Dermis microvascular lymphatic vessel endothelial cell (primary cell): ENCODE measurements at regions not wholly inside any gene's neighbourhood (a gene's known extent, or its start where the extent isn't known, plus 50 kb on each side); places are given as distances from the start of the nearest gene placed in this dataset.

ENCODE experiments used
- DNase-seq, 2 donors: peaks; one replicate each; pipeline versions ENCODE4 v3.0.0 to v3.0.0-alpha.2; 2010; ENCODE audit warnings: low read depth in 2 of 2

- no peak for DNase-seq
These were observed 181.1 kb upstream of the UBL3 start for GRCh38 chr13:30031488-30031887.

GRCh38 chr13:30030141-30030750, 179.8 kb upstream of the UBL3 start:
- DNase-seq, result no peak

GRCh38 chr13:30027569-30028455, 177.4 kb upstream of the UBL3 start:
- no peak for DNase-seq

GRCh38 chr13:30026909-30027308, 176.5 kb upstream of the UBL3 start:
- DNase-seq, result no peak

- peak in 1 of 2 donors; percentile 21 for DNase-seq
These were observed 175.7 kb upstream of the UBL3 start for GRCh38 chr13:30026093-30026492.

GRCh38 chr13:30025351-30025750, 174.9 kb upstream of the UBL3 start:
- DNase-seq, result no peak

GRCh38 chr13:30024125-30024865, 173.9 kb upstream of the UBL3 start:
- no peak for DNase-seq

- no peak for DNase-seq
These were observed 172.9 kb upstream of the UBL3 start for GRCh38 chr13:30023196-30023895.

GRCh38 chr13:30022796-30023195, 172.4 kb upstream of the UBL3 start:
- DNase-seq, result no peak

GRCh38 chr13:30022256-30022655, 171.8 kb upstream of the UBL3 start:
- DNase-seq, result no peak

- DNase-seq, result no peak
These were observed 171.2 kb upstream of the UBL3 start for GRCh38 chr13:30021611-30022010.

GRCh38 chr13:30020726-30021312, 170.4 kb upstream of the UBL3 start:
- DNase-seq, result no peak

- DNase-seq, result no peak
These were observed 169.5 kb upstream of the UBL3 start for GRCh38 chr13:30019648-30020626.

- no peak for DNase-seq
These were observed 167.5 kb upstream of the UBL3 start for GRCh38 chr13:30017880-30018279.

GRCh38 chr13:30016398-30016797, 166.0 kb upstream of the UBL3 start:
- DNase-seq, result no peak

- DNase-seq, result no peak
These were observed 159.0 kb upstream of the UBL3 start for GRCh38 chr13:30009411-30009810.

- DNase-seq, result no peak
These were observed 155.8 kb upstream of the UBL3 start for GRCh38 chr13:30006246-30006645.

GRCh38 chr13:30004204-30004603, 153.8 kb upstream of the UBL3 start:
- DNase-seq, result no peak

- DNase-seq, result no peak
These were observed 152.2 kb upstream of the UBL3 start for GRCh38 chr13:30002577-30002976.

- no peak for DNase-seq
These were observed 150.0 kb upstream of the UBL3 start for GRCh38 chr13:30000370-30000765.
